ENCODE measurements at regions not wholly inside any gene's neighbourhood (a gene's known extent, or its start where the extent isn't known, plus 50 kb on each side); places are given as distances from the start of the nearest gene placed in this dataset.

- TF ChIP-seq POLR2A (IDR thresholded peaks at IDR 0.05; ENCODE audit: borderline replicate concordance, extremely low read depth, insufficient read depth, insufficient read length) (no peak), MAX (IDR thresholded peaks at IDR 0.05) (no peak), ZBTB33 (IDR thresholded peaks at IDR 0.05; ENCODE audit: extremely low read depth, insufficient replicate concordance, low read length) (no peak), ELF1 (IDR thresholded peaks at IDR 0.05; ENCODE audit: borderline replicate concordance, low read depth) (no peak), SIN3A (IDR thresholded peaks at IDR 0.05; ENCODE audit: low read depth) (no peak)
- TF ChIP-seq, protein P1, sequence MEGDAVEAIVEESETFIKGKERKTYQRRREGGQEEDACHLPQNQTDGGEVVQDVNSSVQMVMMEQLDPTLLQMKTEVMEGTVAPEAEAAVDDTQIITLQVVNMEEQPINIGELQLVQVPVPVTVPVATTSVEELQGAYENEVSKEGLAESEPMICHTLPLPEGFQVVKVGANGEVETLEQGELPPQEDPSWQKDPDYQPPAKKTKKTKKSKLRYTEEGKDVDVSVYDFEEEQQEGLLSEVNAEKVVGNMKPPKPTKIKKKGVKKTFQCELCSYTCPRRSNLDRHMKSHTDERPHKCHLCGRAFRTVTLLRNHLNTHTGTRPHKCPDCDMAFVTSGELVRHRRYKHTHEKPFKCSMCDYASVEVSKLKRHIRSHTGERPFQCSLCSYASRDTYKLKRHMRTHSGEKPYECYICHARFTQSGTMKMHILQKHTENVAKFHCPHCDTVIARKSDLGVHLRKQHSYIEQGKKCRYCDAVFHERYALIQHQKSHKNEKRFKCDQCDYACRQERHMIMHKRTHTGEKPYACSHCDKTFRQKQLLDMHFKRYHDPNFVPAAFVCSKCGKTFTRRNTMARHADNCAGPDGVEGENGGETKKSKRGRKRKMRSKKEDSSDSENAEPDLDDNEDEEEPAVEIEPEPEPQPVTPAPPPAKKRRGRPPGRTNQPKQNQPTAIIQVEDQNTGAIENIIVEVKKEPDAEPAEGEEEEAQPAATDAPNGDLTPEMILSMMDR (IDR thresholded peaks at IDR 0.05 in 2 of 3, conservative IDR thresholded peaks at IDR 0.05 in 1 of 3; ENCODE audit: borderline replicate concordance in 1 of 3, insufficient read depth in 1 of 3, low read depth in 2 of 3, low read length in 2 of 3): no peak
Observed at GRCh38 chr12:60216226-60216625, 620.4 kb downstream of the SLC16A7 start.
